ENCODE measurements at regions not wholly inside any gene's neighbourhood (a gene's known extent, or its start where the extent isn't known, plus 50 kb on each side); places are given as distances from the start of the nearest gene placed in this dataset.

- intact Hi-C loops (cut with DNase I) = no loop called here
- Histone ChIP-seq H3K4me1 (no peaks in the 10 kb centered on the region), H3K27me3 (ENCODE audit: low read depth) (no peaks in the 10 kb centered on the region), H3K36me3 (no peaks in the 10 kb centered on the region), H3K9me3 (peaks cover 13% of the 10 kb centered on the region), H3K4me3 (no peak overlapping the region), H3K27ac (no peak overlapping the region)
- TF ChIP-seq CTCF (IDR thresholded peaks at IDR 0.05) = no peak
- DNase-seq = no peak
- ATAC-seq = no peak
Observed at GRCh38 chr10:85266808-85267207, 938.4 kb downstream of the CCSER2 start.

DNA sequence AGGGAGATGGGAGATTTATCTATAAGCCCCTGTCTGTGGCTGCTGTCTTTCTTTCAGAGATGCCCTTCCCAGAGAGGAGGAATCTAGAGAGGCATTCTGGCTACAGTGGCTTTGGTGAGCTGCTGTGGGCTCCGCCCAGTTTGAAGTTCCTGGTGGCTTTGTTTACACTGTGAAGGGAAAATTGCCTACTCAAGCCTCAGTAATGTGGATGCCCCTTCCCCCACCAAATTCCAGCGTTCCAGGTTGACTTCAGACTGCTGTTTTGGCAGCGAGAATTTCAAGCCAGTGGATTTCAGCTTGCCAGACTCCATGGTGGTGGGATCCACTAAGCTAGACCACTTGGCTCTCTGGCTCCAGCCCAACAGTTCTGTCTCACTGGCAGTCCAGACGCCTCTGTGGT, 951.6 kb downstream of the CCSER2 start:
- H3K4me1 ChIP-seq = no peaks in the 10 kb centered on the region
- H3K27me3 ChIP-seq (ENCODE audit: low read depth) = no peaks in the 10 kb centered on the region
- H3K4me3 ChIP-seq = no peak overlapping the region
- no peak overlapping the region for H3K27ac ChIP-seq
- intact Hi-C loops (cut with DNase I) = no loop called here
- no peak for TF ChIP-seq CTCF (IDR thresholded peaks at IDR 0.05)
- H3K9me3 ChIP-seq = no peaks in the 10 kb centered on the region
- DNase-seq (peak; percentile 52), ATAC-seq (peak; percentile 68 to 73)
- no peaks in the 10 kb centered on the region for H3K36me3 ChIP-seq

- Histone ChIP-seq H3K4me3 (no peak overlapping the region), H3K4me1 (no peaks in the 10 kb centered on the region), H3K36me3 (no peaks in the 10 kb centered on the region), H3K27me3 (ENCODE audit: low read depth) (no peaks in the 10 kb centered on the region), H3K9me3 (peaks cover 3% of the 10 kb centered on the region), H3K27ac (no peak overlapping the region)
- DNase-seq (no peak), ATAC-seq (no peak)
- no peak for TF ChIP-seq CTCF (IDR thresholded peaks at IDR 0.05)
- intact Hi-C loops (cut with DNase I) = no loop called here
Observed at GRCh38 chr10:85284778-85285770, 956.7 kb downstream of the CCSER2 start.

GRCh38 chr10:85293483-85293882, 965.1 kb downstream of the CCSER2 start:
- no peaks in the 10 kb centered on the region for H3K4me1 ChIP-seq
- no peak for ATAC-seq
- H3K9me3 ChIP-seq = peaks cover 7% of the 10 kb centered on the region
- no peaks in the 10 kb centered on the region for H3K36me3 ChIP-seq
- DNase-seq = no peak
- intact Hi-C loops (cut with DNase I) = no loop called here
- H3K27me3 ChIP-seq (ENCODE audit: low read depth) = no peaks in the 10 kb centered on the region
- no peak overlapping the region for H3K27ac ChIP-seq
- TF ChIP-seq CTCF (IDR thresholded peaks at IDR 0.05) = no peak
- no peak overlapping the region for H3K4me3 ChIP-seq

DNA sequence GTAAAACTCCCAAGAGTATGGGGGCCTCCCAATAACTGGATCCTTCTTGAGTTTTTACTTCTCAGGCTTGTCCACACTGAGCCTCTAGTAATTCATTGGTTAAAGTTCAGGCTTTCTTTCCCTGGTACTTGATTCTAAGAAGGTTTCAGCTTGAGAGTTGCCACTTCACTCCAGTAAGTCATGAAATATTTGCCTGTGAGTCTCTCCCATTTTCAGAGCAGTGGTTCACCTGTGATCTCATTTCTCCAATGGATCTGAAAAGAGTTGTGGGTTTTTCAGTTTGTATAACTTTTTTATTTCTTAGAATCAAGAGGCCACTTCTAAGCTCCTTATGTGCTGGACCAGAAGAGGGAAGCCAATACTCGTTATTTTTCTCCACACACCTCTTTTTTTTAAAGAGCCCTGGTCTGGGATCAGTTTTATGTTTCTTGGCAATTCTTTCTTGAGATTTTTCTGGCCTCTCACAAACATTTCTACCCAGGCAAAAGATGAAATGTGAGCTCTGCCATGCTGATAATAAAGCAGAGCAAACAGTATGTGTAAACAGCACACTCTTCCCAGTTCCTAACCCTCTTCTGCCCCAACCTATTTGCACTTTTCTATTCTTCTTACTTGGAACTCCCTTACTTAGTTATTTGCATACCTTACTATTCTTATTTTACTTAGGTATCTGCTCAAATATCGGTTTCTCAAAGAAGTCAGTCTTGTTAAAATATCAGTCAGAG, 983.4 kb downstream of the CCSER2 start:
- intact Hi-C loops (cut with DNase I) = no loop called here
- no peak overlapping the region for H3K4me3 ChIP-seq
- H3K27me3 ChIP-seq (ENCODE audit: low read depth) = no peaks in the 10 kb centered on the region
- no peaks in the 10 kb centered on the region for H3K36me3 ChIP-seq
- H3K9me3 ChIP-seq = no peaks in the 10 kb centered on the region
- ATAC-seq = peak; percentile 92 to 95
- H3K27ac ChIP-seq = peak overlapping the region; percentile 54
- no peak for TF ChIP-seq CTCF (IDR thresholded peaks at IDR 0.05)
- no peak for DNase-seq
- H3K4me1 ChIP-seq = no peaks in the 10 kb centered on the region

Measured in lower lobe of right lung (tissue), 2 donors.